DMS114 treated with DMSO at 0.1 percent for 48 hours (cell line): ENCODE measurements at regions not wholly inside any gene's neighbourhood (a gene's known extent, or its start where the extent isn't known, plus 50 kb on each side); places are given as distances from the start of the nearest gene placed in this dataset.
"Not testable (repeated sequence)": the region's sequence is repeated elsewhere in the genome, so short reads cannot be mapped to it uniquely, and the experiment has no call there.

Source experiments
- DNase-seq: peaks from one replicate; lab custom pipeline; 2025; ENCODE audit not compliant: unreplicated experiment; lab: John Stamatoyannopoulos, UW

GRCh38 chr17:31798205-31798724 lies 60.8 kb downstream of the COPRS start:
- no peak for DNase-seq

- DNase-seq = not testable (repeated sequence)
These were observed 63.1 kb downstream of the COPRS start for GRCh38 chr17:31795941-31796340.

- no peak for DNase-seq
These were observed 64.9 kb downstream of the COPRS start for GRCh38 chr17:31794111-31794510.

GRCh38 chr17:31793634-31794033 lies 65.4 kb downstream of the COPRS start:
- DNase-seq = not testable (repeated sequence)

- DNase-seq = no peak
These were observed 66.9 kb downstream of the COPRS start for GRCh38 chr17:31792007-31792585.

- no peak for DNase-seq
These were observed 69.1 kb downstream of the COPRS start for GRCh38 chr17:31789707-31790505.

GRCh38 chr17:31788956-31789355 lies 70.1 kb downstream of the COPRS start:
- no peak for DNase-seq

GRCh38 chr17:31788571-31788946 lies 70.5 kb downstream of the COPRS start:
- DNase-seq = no peak

- no peak for DNase-seq
These were observed 71.0 kb downstream of the COPRS start for GRCh38 chr17:31787857-31788570.

GRCh38 chr17:31786796-31787481 lies 72.1 kb downstream of the COPRS start:
- no peak for DNase-seq

GRCh38 chr17:31780483-31780882 lies 78.6 kb downstream of the COPRS start:
- DNase-seq = no peak

- DNase-seq = no peak
These were observed 80.5 kb downstream of the COPRS start for GRCh38 chr17:31778523-31778922.

- DNase-seq = not testable (repeated sequence)
These were observed 87.7 kb downstream of the COPRS start for GRCh38 chr17:31771328-31771727.

- DNase-seq = not testable (repeated sequence)
These were observed 88.5 kb downstream of the COPRS start for GRCh38 chr17:31770501-31770900.

GRCh38 chr17:31761836-31762510 lies 97.1 kb downstream of the COPRS start:
- DNase-seq = not testable (repeated sequence)

- no peak for DNase-seq
These were observed 100.4 kb downstream of the COPRS start for GRCh38 chr17:31758646-31759045.

GRCh38 chr17:31757097-31757496 lies 101.9 kb downstream of the COPRS start:
- no peak for DNase-seq

GRCh38 chr17:31754239-31754945 lies 104.7 kb downstream of the COPRS start:
- no peak for DNase-seq

GRCh38 chr17:31753011-31753410 lies 106.0 kb downstream of the COPRS start:
- no peak for DNase-seq

- no peak for DNase-seq
These were observed 106.5 kb downstream of the COPRS start for GRCh38 chr17:31752584-31752983.
